PC-3 (cell line): ENCODE measurements at regions not wholly inside any gene's neighbourhood (a gene's known extent, or its start where the extent isn't known, plus 50 kb on each side); places are given as distances from the start of the nearest gene placed in this dataset.

ENCODE experiments used
- ATAC-seq: fragments of 200-7000 bp; cut with Tn5 transposase; 2 replicates; pipeline ENCODE4 v1.9.1; 2020; ENCODE audit warnings: mild to moderate bottlenecking, moderate library complexity
- BruUV-seq: library from RNA; stranded (reverse); fragments of 400-500 nt; replicated peaks from 2 replicates; lab custom pipeline; 2021; lab: Mats Ljungman, UMichigan
- CTCF ChIA-PET: fragments of 300-600 bp; sonication (Branson Sonifier 250); formaldehyde crosslinking; loops from one replicate; lab custom pipeline; 2022; ENCODE audit warnings: antibody characterized with exemption; lab: Charles Lee
- POLR2A ChIA-PET: fragments of 300-600 bp; sonication (Branson Sonifier 250); formaldehyde crosslinking; loops from one replicate; lab custom pipeline; 2022; ENCODE audit warnings: antibody characterized with exemption; ENCODE audit not compliant: unreplicated experiment; lab: Charles Lee
- DNase-seq: peaks from one replicate; pipeline ENCODE4 v3.0.0-alpha.2; 2015
- H2AFZ ChIP-seq: fragments of 300-600 bp; sonication (generic); 2 replicates; pipeline ENCODE4 v1.6.0; 2016; ENCODE audit warnings: antibody characterized with exemption, low read length
- H3F3A ChIP-seq: fragments of 300-600 bp; sonication (generic); one replicate; pipeline ENCODE4 v1.6.0; 2017; ENCODE audit warnings: antibody characterized with exemption, low read length, control low read depth, mild to moderate bottlenecking; ENCODE audit not compliant: unreplicated experiment
- H3K27ac ChIP-seq: fragments of 300-600 bp; sonication (generic); 2 replicates; pipeline ENCODE4 v1.5.1; 2016; ENCODE audit warnings: mild to moderate bottlenecking, low read length
- H3K27me3 ChIP-seq: fragments of 300-600 bp; sonication (generic); 2 replicates; pipeline ENCODE4 v1.6.1; 2016; ENCODE audit warnings: low read length, mixed read lengths
- H3K36me3 ChIP-seq: fragments of 300-600 bp; sonication (generic); 2 replicates; pipeline ENCODE4 v1.6.1; 2016; ENCODE audit warnings: low read depth, mixed run types, low read length, mixed read lengths
- H3K4me1 ChIP-seq: fragments of 300-600 bp; sonication (generic); 2 replicates; pipeline ENCODE4 v1.5.1; 2016; ENCODE audit warnings: low read length; ENCODE audit not compliant: insufficient read depth
- H3K4me2 ChIP-seq: fragments of 300-600 bp; sonication (generic); 2 replicates; pipeline ENCODE4 v1.6.0; 2016; ENCODE audit warnings: low read length
- H3K4me3 ChIP-seq: fragments of 300-600 bp; sonication (generic); 2 replicates; pipeline ENCODE4 v1.5.1; 2016; ENCODE audit warnings: mild to moderate bottlenecking, low read length, mixed read lengths
- H3K79me2 ChIP-seq: fragments of 300-600 bp; sonication (generic); 2 replicates; pipeline ENCODE4 v1.6.1; 2017; ENCODE audit warnings: low read length, mixed read lengths
- H3K9ac ChIP-seq: fragments of 300-600 bp; sonication (generic); 2 replicates; pipeline ENCODE4 v1.6.0; 2016; ENCODE audit warnings: mild to moderate bottlenecking, low read length
- H3K9me2 ChIP-seq: fragments of 300-600 bp; sonication (generic); replicated peaks from 2 replicates; pipeline ENCODE4 v1.6.1; 2016; ENCODE audit warnings: mixed run types, low read length, mixed read lengths
- H3K9me3 ChIP-seq: fragments of 300-600 bp; sonication (generic); 2 replicates; pipeline ENCODE4 v1.6.1; 2016; ENCODE audit warnings: low read length, mixed read lengths
- H4K20me1 ChIP-seq: fragments of 300-600 bp; sonication (generic); 2 replicates; pipeline ENCODE4 v1.6.1; 2016; ENCODE audit warnings: low read length, mixed read lengths
- EZH2 ChIP-seq: fragments of 300-600 bp; sonication (generic); IDR thresholded peaks from one replicate; pipeline ENCODE4 v1.6.1; 2017; ENCODE audit warnings: antibody characterized with exemption, mild to moderate bottlenecking, low read length; ENCODE audit not compliant: unreplicated experiment
- EZH2phosphoT487 ChIP-seq: fragments of 300-600 bp; sonication (generic); IDR thresholded peaks from 2 replicates; pipeline ENCODE4 v1.6.1; 2018; ENCODE audit warnings: mild to moderate bottlenecking, antibody characterized with exemption, low read length, borderline replicate concordance
- intact Hi-C: fragments of 100-400 bp; cut with micrococcal nuclease; formaldehyde crosslinking; loops from 2 replicates; pipeline ENCODE4 v1.9.0; 2023
- TF ChIP-seq, protein P1 (sequence below): fragments of 300-600 bp; sonication (generic); conservative IDR thresholded peaks from 2 replicates; pipeline ENCODE4 v1.5.1; 2017; ENCODE audit warnings: antibody characterized with exemption, low read depth, mild to moderate bottlenecking, low read length

DNA sequence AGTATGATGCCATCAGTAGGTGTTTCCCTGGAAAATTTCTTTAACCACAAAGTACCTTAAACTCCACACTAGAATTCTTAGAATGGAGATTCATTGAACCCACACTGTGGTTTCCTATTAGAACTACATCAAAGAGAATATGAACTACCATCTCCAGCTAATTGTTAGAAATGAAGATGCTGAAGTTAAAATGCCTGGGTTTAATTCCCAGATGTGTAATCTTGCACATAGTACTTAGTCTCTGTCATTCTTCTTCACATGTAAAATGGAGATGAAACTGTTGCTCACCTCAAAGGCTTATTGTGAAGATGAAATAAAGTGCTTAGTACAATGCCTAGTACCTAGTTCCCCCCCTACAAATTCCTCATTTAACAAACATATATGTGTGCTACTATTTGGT is 303.3 kb upstream of the CCNG1 start:
- Histone ChIP-seq H3K4me2 (no peak overlapping the region), H3K9me2 (no peaks in the 10 kb centered on the region), H3F3A (no peaks in the 10 kb centered on the region), H3K4me1 (no peaks in the 10 kb centered on the region), H3K9ac (no peak overlapping the region), H3K27me3 (no peaks in the 10 kb centered on the region), H3K79me2 (no peaks in the 10 kb centered on the region), H3K27ac (no peak overlapping the region), H3K9me3 (no peaks in the 10 kb centered on the region), H4K20me1 (no peaks in the 10 kb centered on the region), H2AFZ (no peak overlapping the region), H3K36me3 (no peaks in the 10 kb centered on the region), H3K4me3 (no peak overlapping the region)
- no peak for ATAC-seq
- POLR2A ChIA-PET = no interaction called here
- DNase-seq = no peak
- no TSS peak for BruUV-seq
- TF ChIP-seq, protein P1, sequence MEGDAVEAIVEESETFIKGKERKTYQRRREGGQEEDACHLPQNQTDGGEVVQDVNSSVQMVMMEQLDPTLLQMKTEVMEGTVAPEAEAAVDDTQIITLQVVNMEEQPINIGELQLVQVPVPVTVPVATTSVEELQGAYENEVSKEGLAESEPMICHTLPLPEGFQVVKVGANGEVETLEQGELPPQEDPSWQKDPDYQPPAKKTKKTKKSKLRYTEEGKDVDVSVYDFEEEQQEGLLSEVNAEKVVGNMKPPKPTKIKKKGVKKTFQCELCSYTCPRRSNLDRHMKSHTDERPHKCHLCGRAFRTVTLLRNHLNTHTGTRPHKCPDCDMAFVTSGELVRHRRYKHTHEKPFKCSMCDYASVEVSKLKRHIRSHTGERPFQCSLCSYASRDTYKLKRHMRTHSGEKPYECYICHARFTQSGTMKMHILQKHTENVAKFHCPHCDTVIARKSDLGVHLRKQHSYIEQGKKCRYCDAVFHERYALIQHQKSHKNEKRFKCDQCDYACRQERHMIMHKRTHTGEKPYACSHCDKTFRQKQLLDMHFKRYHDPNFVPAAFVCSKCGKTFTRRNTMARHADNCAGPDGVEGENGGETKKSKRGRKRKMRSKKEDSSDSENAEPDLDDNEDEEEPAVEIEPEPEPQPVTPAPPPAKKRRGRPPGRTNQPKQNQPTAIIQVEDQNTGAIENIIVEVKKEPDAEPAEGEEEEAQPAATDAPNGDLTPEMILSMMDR = no peak
- TF ChIP-seq EZH2 (no peak), EZH2phosphoT487 (no peak)
- CTCF ChIA-PET = no interaction called here
- intact Hi-C loops = no loop called here

DNA sequence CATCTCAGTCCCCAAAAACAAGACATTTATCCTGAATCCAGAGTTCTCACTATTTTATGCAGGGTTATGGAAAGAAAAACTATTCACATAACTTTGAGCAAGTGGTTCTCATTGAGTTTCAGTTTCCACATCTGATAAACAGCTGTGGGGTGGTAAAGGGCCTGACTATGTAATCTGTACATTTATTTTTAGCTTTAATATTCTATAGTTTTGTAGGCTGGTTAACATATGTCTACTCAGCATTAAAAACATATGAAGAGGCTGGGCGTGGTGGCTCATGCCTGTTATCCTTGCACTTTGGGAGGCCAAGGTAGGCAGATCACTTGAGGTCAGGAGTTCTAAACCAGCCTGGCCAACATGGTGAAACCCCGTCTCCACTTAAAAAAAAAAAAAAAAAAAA is 301.5 kb upstream of the CCNG1 start:
- no peak for ATAC-seq
- CTCF ChIA-PET = no interaction called here

DNA sequence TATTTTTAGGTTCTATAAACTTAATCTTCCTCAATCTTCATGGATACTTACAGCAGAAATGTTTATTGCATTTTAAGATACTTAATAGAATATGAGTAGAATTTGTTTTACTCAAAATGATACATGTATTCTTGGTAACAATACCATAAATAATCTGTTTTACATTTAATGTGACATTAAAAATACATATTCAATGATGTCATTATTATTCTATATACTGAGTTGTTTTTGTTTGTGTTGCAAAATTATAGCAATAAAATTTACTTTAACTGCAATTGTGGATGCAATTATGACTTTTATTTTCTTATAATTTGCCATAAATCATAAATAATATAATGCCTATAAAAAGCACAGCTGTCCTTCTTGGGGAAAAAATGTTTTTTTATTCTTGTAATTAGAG is 275.9 kb upstream of the CCNG1 start:
- H3K4me1 ChIP-seq = peaks cover 11% of the 10 kb centered on the region
- DNase-seq (no peak), ATAC-seq (no peak)
- TF ChIP-seq EZH2 = no peak
- TF ChIP-seq EZH2phosphoT487 = no peak
- TF ChIP-seq, protein P1 = no peak
- H3K4me3 ChIP-seq = no peak overlapping the region
- POLR2A ChIA-PET = no interaction called here
- no peaks in the 10 kb centered on the region for H3K9me3 ChIP-seq
- no peak overlapping the region for H3K4me2 ChIP-seq
- H2AFZ ChIP-seq = no peak overlapping the region
- no peaks in the 10 kb centered on the region for H3K79me2 ChIP-seq
- intact Hi-C loops = no loop called here
- no peaks in the 10 kb centered on the region for H4K20me1 ChIP-seq
- no peaks in the 10 kb centered on the region for H3K9me2 ChIP-seq
- H3K36me3 ChIP-seq = no peaks in the 10 kb centered on the region
- no peak overlapping the region for H3K27ac ChIP-seq
- no peaks in the 10 kb centered on the region for H3K27me3 ChIP-seq
- no TSS peak for BruUV-seq
- no peak overlapping the region for H3K9ac ChIP-seq
- CTCF ChIA-PET = no interaction called here
- no peaks in the 10 kb centered on the region for H3F3A ChIP-seq

More for the DNA sequence above, 301.5 kb upstream of the CCNG1 start:
- Histone ChIP-seq H3K79me2 (no peaks in the 10 kb centered on the region), H4K20me1 (no peaks in the 10 kb centered on the region), H3K27me3 (no peaks in the 10 kb centered on the region), H3K9me3 (no peaks in the 10 kb centered on the region), H2AFZ (no peak overlapping the region), H3F3A (no peaks in the 10 kb centered on the region), H3K9ac (no peak overlapping the region), H3K4me3 (no peak overlapping the region), H3K9me2 (no peaks in the 10 kb centered on the region), H3K4me1 (no peaks in the 10 kb centered on the region), H3K4me2 (no peak overlapping the region), H3K36me3 (no peaks in the 10 kb centered on the region), H3K27ac (no peak overlapping the region)
- BruUV-seq = no TSS peak
- TF ChIP-seq, protein P1 = no peak
- no peak for TF ChIP-seq EZH2phosphoT487
- no peak for TF ChIP-seq EZH2
- POLR2A ChIA-PET = no interaction called here
- DNase-seq = no peak
- intact Hi-C loops = no loop called here
